Epidermal melanocyte (primary cell): ENCODE measurements at regions not wholly inside any gene's neighbourhood (a gene's known extent, or its start where the extent isn't known, plus 50 kb on each side); places are given as distances from the start of the nearest gene placed in this dataset.
"Not testable (repeated sequence)": the region's sequence is repeated elsewhere in the genome, so short reads cannot be mapped to it uniquely, and the experiment has no call there.

Source experiments
- DNase-seq: peaks from one replicate; pipeline ENCODE4 v3.0.0; 2011; ENCODE audit warnings: low spot score; ENCODE audit not compliant: insufficient read length

DNA sequence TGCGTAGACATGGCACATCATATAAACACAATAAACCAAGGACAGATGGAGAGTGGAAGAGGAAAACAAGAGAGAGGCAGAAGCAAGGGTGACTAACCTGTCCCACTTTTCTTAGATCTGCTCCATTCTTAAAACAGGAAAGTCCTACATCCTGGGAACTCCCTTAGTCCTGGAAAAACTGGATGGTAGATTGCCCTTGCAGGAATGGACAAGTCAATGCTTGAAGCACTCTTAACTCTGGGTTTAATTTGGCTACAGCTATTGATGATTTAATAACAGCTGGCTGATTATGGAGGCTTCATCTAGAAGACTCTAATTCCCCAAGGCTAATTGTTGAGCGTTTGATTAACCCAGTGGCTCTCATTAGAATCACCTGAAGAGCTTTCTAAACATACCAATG is 258.8 kb downstream of the MIAT start:
- no peak for DNase-seq

DNA sequence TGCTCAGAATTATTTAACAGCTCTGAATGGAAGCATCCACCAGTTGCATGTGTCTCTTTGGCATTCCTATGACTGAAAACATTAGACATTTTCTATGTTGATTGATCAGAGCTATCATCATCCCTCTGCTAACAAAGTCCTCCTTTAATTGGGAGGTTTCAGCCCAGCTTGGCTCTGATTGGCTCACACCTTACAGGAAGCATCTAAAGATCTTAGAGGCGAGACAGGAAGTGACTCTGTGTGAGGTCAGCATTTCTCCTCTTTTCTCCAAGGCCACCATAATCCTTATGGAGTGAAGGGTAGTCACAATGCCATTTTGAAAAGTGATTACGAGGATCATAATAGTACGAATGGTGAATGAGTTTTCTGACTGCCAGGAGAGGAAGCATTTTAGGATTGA is 260.8 kb downstream of the MIAT start:
- DNase-seq: no peak

DNA sequence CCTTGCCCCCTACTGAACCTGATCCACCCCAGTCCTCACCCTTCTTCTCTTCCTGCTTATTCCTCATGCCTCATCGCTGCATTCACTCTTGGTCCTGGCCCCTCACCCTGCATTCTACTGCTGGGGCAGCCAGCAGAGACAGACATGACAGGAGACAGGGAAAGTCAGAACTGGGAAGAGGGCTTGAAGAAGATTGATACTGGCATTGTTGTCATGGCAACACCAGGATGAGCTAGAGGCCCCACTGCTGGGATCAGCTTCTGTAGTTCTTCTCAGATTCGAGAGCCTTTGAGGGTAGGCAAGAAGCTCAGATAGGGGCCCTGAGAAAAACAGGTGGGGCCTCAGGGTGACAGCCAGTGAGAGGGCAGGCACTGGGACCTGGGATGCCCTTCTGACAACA is 264.3 kb downstream of the MIAT start:
- no peak for DNase-seq

DNA sequence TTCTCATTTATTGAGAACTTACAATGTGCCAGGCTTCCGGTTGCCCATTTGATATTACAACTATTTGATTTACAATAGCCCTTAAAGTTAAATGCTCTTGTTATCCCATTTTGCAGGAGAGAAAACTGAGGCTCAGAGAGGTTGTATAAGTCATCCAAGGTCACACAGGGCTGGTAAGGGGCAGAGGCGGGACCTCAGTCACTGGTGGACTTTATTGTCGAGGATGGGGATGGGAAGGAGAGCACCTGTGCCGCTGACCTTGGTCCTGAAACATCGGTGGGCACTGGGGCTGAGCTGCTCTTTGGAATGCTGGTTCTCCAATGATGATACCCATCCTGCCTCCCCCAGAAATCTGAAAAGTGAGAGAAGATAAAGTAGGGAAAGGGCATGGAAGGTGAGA is 265.4 kb downstream of the MIAT start:
- no peak for DNase-seq

DNA sequence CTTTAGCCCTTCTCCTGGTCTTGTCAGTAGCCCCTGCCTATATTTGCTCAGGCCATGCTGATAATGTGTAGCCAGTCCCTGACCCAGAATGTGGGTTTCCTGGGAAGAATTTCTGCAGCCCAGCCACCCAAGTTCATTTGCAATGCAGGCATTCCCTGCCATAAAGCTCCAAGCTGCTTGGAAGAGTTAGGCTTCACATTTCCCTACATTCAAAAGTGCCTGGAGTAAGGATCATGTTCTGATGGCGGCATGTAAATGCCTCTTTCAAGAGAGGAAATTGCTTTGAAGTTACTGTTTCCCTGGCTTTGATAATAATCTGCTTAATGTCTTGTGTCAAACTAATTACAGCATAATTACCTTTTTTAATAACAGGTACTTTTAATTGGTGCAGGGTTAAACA is 266.1 kb downstream of the MIAT start:
- no peak for DNase-seq

DNA sequence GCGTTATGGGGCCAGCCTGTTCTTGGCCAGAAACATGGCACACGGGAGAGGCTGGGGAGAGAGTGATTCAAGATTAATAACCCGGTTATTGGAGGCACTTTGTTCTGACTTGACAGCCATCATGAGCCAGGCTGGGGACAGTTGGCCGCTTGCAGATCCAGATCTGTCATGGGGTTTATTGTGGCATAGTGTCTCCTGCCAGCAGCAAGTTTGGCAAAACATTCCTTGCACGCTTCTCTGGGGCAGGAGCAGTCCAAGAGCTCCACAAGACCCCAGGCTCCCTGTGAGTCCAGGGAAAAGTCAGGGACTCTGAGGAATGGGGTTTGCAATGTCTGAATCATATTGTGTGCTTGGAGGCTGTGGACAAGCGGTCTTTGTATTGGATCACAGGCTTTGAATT is 270.4 kb downstream of the MIAT start:
- no peak for DNase-seq

- DNase-seq: no peak
Measured at GRCh38 chr22:26931471-26931870, 274.1 kb downstream of the MIAT start.

DNA sequence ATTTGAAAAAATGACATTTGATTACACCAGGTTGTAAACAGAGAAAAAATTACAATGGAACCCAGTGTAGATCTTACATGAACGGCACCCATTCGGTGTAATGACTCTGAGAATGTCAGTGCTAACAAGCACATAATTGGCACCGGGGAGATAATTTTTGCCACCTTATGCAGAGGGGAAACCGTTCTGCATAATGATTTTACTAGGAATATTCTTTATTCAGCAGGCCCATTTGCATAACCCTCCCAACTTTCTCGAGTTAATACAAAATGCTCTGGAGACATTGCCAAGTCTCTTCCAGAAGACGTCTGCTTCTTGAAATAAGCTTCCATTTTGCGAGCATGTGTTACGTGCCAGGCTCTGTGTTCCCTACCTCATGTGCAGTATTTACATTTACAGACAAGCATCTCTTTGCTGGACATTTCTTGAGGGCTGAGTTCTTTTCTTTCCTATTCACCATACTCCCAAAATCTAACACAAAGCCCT is 275.8 kb downstream of the MIAT start:
- DNase-seq: no peak

- DNase-seq: no peak
Measured at GRCh38 chr22:26937213-26937612, 279.8 kb downstream of the MIAT start.

- no peak for DNase-seq
Measured at GRCh38 chr22:26939466-26939865, 282.1 kb downstream of the MIAT start.

- no peak for DNase-seq
Measured at GRCh38 chr22:26941896-26942636, 284.7 kb downstream of the MIAT start.

DNA sequence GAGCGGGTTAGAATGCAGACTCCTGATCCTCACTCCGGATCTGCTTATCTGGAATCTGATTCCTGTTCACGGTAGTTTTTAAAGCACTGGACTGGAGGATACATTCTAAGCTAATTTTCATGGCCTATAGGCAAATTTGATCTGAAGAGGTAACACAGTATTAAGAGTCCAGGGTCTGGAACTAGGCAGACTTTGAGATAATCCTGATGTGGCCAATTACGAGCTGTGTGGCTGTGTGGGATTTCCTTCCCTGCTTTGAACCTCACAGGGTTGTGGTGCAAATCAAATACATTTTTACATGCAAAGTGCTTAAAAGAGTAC is 285.2 kb downstream of the MIAT start:
- DNase-seq: no peak

- DNase-seq: no peak
Measured at GRCh38 chr22:26945565-26945964, 288.2 kb downstream of the MIAT start.

- no peak for DNase-seq
Measured at GRCh38 chr22:26949193-26949592, 291.8 kb downstream of the MIAT start.

DNA sequence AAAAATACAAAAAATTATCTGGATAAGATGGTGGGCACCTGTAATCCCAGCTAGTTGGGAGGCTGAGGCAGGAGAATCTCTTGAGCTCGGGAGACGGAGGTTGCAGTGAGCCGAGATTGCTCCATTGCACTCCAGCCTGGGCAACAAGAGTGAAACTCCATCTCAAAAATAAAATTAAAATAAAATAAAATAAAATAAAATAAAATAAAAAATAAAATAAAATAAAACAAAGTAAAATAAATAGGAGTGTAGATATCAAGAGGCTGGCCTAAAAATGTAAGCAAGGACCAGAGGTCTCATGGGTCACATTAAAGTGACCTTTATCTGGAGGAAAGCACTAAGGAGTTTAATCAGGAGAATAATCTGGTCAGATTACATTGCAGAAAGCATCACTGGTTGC is 293.8 kb downstream of the MIAT start:
- DNase-seq: not testable (repeated sequence)

DNA sequence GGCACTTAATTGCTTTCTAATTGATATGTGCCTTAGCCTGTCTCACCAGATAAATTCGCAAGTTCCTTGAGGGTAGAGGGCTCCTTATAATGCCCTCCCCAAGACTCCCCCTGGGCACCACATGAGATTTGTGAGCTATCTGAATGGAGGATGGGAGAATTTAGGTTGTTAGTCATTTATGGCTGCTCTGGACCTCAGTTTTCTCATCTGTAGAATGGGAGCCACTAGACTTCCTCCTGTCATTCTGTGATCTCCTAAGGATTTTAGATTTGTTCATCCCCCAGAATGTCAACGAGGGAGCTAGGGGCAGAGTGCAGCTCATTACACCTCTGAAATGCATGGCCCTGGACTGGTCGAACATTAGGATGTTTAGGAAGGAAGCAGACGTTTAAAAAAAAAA is 294.6 kb downstream of the MIAT start:
- no peak for DNase-seq

- no peak for DNase-seq
Measured at GRCh38 chr22:26952451-26953011, 295.1 kb downstream of the MIAT start.

- DNase-seq: no peak
Measured at GRCh38 chr22:26953012-26953883, 295.9 kb downstream of the MIAT start.

- no peak for DNase-seq
Measured at GRCh38 chr22:26956371-26956770, 299.0 kb downstream of the MIAT start.

GRCh38 chr22:26957176-26957575 is 299.8 kb downstream of the MIAT start:
- no peak for DNase-seq

DNA sequence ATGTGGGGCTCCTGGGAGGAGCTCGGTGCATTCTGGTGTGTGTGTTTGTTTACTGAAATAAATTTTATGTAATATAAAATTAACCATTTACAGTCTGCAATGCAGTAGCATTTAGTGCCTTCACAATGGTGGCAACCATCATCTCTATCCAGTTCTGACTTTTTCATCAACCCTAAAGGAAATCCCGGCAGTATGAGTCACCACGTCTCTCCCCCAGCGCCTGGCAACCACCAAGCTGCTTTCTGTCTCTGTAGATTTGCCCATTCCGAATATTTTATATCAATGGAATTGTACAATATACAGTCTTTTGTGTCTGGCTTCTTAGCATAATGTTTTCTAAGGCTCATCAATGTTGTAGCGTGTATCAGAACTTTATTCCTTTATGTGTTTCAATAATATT is 300.5 kb downstream of the MIAT start:
- no peak for DNase-seq

GRCh38 chr22:26958378-26958777 is 301.0 kb downstream of the MIAT start:
- DNase-seq: no peak
